ENCODE measurements at regions not wholly inside any gene's neighbourhood (a gene's known extent, or its start where the extent isn't known, plus 50 kb on each side); places are given as distances from the start of the nearest gene placed in this dataset.

- H3K4me3 ChIP-seq (ENCODE audit: low read depth, low read length): no peak overlapping the region
Measured at GRCh38 chr12:27193106-27193505, 51.0 kb upstream of the STK38L start.

GRCh38 chr12:27193854-27194544, 50.1 kb upstream of the STK38L start:
- H3K4me3 ChIP-seq (ENCODE audit: low read depth, low read length): no peak overlapping the region
- TF ChIP-seq CTCF (IDR thresholded peaks at IDR 0.05; ENCODE audit: low read depth, low read length): no peak

More at GRCh38 chr12:27193106-27193505, 51.0 kb upstream of the STK38L start:
- no peak for TF ChIP-seq CTCF (IDR thresholded peaks at IDR 0.05; ENCODE audit: low read depth, low read length)
